HG02623 (cell line): ENCODE measurements at regions not wholly inside any gene's neighbourhood (a gene's known extent, or its start where the extent isn't known, plus 50 kb on each side); places are given as distances from the start of the nearest gene placed in this dataset.

Experiments used
- ATAC-seq: cut with Tn5 transposase; IDR thresholded peaks from one replicate; pipeline ENCODE4 v1.9.1; 2021; ENCODE audit warnings: moderate library complexity; ENCODE audit not compliant: unreplicated experiment

DNA sequence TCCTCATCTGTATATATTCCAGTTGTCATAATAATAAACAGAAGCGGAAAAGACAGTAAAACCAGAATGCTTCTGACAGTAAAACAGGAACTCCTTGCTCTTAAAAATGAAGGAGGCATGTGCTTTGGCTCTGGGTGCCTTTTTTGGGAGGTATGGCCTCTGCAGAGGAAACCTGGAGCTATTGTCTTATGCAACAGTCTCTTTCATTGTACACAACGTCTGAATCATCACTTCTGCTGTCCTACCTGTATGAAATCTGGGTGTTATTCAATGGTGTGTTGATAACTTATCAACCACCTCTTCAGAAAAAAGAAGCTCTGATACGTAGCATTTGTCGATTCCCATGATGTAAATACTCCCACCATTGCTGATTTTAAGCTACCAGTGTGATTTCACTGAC, 64.8 kb downstream of the CDCA7 start:
- ATAC-seq: no peak

- ATAC-seq: no peak
Measured at GRCh38 chr2:173424886-173425285, 70.2 kb downstream of the CDCA7 start.

DNA sequence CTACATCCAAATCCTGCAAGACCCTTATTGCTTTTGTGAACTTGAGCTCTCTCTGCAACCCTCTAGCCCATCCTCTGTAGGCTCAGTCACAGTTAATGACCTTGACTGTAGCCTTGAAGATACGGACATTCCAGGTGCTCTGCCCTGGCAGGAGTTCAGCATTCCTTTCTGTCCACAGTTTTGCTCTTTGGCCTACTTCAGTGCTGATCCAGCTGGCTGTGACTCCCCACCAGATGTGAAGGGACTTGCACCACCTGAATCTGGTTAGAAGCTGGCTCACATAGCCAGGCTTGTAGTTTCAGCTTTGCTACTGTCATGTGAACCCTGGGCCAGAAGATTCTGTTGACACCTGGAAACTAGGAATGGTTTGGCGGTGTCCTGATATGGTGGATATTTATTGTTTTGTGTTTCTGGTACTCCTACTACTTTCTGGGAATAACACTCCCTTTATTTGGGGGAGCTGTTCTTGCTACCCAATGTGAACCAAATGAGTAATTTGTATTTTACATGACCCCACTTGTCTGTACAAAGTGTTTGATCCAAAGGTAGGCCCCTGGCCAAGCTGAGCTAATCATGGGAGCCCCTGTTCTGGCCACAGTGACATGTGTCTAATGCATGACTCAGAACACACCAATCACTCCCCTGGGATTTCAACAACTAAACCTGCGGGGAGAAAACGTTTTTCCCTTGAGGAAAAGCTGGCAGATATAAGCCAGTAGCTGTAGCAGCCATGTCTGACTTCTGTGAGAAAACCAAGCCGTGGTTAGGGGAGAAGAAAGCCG, 73.4 kb downstream of the CDCA7 start:
- no peak for ATAC-seq

GRCh38 chr2:173431191-173431590, 76.5 kb downstream of the CDCA7 start:
- no peak for ATAC-seq

DNA sequence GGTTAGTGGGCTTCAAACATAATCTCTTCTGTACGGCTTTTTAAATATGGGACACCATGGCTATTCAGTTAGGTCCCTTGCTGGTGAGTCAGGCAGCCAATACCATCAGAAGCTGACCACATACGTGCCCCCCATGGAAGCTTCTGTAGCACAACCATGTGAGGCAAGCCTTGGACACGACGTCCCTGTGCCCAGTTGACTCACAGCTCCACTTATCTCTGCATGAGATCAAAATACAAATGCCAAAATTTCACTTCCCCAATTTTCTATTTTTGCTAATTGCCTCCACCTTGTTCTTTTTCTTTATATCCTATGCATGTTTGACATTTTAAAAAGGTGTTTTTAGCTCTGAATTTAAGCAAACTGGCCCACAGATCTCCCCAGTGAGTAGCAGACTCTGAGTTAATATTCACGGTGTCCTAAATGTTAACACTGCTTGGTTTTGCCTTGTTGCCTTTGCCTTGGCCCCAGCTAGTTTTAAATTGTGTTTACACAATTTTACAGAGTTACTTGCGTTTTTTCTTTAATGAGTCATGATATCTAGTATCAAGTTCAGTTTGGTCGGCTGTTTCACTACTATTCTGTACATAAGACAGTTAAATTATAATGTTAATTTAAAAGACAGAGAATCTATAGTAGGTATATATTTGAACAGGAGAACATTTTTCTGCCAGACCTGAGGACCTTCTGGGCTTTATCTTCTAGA, 77.5 kb downstream of the CDCA7 start:
- ATAC-seq: no peak

- ATAC-seq: no peak
Measured at GRCh38 chr2:173434762-173435569, 80.3 kb downstream of the CDCA7 start.

- ATAC-seq: no peak
Measured at GRCh38 chr2:173435574-173435973, 80.9 kb downstream of the CDCA7 start.

GRCh38 chr2:173436088-173436487, 81.4 kb downstream of the CDCA7 start:
- ATAC-seq: no peak

DNA sequence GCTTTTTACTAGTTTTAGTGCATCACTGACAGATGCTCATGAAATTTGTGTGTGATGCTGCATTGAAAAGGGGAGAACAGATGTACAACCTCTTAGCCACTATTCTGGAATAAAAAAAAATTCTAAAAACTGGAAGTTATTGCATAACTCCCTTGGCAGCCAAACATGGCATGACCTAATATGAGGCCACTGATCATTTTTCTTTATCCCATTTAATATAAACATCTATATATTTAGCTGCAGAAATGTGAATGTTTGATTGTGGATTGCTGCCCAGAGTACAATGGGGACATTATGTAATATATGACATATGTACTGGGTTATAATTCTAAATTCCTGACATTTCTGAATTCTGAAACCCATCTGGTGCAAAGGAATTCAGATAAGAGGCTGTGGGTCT, 86.5 kb downstream of the CDCA7 start:
- no peak for ATAC-seq

DNA sequence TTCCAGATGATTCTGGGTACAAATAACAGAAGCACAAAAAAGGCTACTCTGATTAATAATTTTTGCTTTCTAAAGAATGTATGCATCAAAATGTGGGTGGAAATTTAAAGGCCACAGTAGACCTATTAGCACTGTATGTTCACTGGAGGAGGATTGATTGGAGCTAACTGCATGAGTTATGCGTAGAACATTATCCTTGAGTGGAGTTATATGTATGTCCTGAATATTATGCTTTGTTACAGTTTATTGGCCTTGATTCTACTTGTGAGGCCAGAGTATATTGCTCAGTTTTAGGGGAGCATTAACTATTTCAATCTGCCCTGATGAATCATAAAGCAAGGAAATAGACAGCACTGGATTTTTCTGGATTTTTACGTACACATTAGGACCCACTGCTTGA, 87.9 kb downstream of the CDCA7 start:
- no peak for ATAC-seq

DNA sequence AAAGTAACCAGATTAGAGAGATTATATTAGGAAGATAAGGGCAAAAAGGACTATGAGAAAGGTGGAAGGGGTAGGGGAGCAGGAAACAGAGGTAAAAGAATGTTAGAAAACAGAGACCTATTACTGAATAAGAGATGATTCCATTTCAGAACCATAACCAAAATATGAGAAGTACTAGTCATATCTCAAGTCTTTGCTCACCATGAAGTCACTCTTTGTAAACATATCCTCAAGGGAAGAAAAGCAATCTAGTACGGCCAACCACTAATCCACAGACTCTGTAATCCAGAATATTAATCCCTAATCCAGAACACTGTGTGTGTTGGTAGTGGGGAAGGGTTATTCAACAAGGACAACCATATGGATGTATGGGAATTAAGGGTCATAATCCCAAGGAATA, 92.0 kb downstream of the CDCA7 start:
- no peak for ATAC-seq

GRCh38 chr2:173448938-173449471, 94.3 kb downstream of the CDCA7 start:
- ATAC-seq: peak; percentile 47

DNA sequence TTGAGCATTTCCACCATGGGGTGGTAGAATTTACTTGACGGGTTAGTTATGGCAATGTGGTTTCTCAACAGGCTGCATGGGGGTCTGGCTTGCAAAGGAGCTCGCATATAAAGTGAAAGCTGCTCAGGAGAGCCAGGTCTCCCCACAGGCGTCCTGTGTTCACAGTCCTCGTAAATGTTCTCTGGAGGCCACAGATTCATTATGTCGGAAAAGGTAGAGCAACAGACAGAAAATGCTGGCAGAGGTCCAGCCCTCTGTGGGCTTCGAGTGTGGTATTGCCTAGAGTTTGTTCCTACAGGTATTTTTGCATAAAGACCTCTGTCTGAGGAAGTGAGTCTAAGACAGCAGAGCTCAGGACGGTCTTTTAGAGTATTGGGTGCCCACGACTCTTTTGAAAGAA, 96.4 kb downstream of the CDCA7 start:
- no peak for ATAC-seq

GRCh38 chr2:173451941-173452340, 97.3 kb downstream of the CDCA7 start:
- ATAC-seq: no peak

DNA sequence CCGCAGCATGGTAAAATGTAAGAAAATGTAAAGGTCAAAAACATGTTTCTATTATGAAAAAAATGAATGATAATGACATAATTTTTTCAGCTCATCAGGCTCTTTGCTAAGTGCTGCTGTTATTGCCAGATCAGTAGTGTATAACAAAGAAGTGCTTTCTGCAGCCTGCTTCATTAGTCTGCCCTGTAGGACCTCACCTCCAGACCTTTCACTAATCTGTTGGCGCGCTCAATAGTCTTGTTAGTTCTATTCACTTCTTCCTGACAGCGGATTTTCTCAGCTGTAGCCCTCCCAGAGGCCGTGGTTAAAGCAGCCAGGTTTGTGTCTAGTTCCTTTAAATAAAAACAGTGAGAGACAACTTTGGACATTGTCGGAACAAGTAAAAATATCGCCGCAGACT, 97.7 kb downstream of the CDCA7 start:
- ATAC-seq: no peak

DNA sequence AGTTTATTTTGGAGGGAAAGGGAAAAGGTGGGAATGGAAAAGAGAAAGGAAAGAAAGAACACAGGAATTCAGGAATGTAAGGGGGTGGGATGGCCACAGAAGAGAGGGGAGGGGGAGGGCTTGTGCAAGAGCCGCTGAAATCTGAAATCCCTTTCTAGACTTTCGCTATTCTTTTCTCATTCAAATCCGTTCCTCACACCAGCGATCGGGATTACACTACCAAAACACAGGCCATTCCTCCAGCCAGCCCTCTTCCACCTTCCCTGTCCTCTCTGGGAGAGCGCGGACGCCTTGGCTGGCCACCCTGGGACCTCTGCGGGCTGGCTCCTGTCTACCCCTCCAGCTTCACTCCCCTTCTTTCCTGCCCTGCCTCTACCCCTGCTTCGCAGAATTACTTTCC, 102.3 kb downstream of the CDCA7 start:
- ATAC-seq: no peak

DNA sequence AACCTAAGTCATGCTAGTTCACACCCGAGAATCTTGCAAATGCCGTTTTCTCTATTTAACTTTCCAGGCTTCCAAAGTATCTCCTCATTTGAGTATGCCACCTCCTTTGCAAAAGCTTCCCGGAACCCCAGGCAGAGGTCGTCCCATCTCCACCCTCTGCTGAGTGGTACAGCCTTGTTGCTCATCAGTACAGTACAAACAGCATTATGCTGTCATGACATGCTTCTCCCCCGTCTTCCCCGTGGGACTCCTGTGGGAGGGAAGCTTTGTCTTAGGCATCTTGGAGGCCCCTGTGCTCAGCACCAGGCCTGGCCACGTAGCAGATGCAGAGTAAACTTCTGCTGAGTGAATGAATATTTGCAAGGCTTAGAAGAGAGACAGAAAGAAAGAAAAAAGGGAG, 102.7 kb downstream of the CDCA7 start:
- no peak for ATAC-seq

GRCh38 chr2:173458991-173459780, 104.5 kb downstream of the CDCA7 start:
- ATAC-seq: no peak

GRCh38 chr2:173462892-173463840, 108.5 kb downstream of the CDCA7 start:
- ATAC-seq: no peak

- ATAC-seq: no peak
Measured at GRCh38 chr2:173463846-173464245, 109.2 kb downstream of the CDCA7 start.
